ENCODE measurements at regions not wholly inside any gene's neighbourhood (a gene's known extent, or its start where the extent isn't known, plus 50 kb on each side); places are given as distances from the start of the nearest gene placed in this dataset.

DNA sequence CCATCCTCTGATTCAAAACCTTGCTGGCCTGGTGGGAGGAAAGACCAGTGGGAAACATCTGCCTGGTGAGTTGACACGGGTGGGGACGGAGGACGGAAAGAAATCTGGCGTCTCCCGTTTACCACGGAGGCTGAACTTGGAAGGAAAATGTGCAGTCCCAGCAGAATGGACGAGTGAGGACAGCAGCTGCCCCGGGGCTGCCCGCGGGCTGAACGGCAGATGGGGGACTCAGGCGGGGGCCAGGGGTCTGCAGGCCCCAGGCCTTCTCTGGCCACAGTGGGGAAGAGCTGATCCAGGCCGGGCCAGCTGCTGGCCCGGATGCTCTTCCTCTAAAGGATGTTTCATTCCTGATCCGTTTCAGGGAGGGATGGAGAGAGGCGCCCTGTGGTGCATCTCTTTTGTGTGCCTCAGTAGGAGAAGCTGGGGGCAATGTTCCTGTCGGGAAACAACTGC lies 147.5 kb upstream of the CHST15 start:
- TF ChIP-seq, protein P1, sequence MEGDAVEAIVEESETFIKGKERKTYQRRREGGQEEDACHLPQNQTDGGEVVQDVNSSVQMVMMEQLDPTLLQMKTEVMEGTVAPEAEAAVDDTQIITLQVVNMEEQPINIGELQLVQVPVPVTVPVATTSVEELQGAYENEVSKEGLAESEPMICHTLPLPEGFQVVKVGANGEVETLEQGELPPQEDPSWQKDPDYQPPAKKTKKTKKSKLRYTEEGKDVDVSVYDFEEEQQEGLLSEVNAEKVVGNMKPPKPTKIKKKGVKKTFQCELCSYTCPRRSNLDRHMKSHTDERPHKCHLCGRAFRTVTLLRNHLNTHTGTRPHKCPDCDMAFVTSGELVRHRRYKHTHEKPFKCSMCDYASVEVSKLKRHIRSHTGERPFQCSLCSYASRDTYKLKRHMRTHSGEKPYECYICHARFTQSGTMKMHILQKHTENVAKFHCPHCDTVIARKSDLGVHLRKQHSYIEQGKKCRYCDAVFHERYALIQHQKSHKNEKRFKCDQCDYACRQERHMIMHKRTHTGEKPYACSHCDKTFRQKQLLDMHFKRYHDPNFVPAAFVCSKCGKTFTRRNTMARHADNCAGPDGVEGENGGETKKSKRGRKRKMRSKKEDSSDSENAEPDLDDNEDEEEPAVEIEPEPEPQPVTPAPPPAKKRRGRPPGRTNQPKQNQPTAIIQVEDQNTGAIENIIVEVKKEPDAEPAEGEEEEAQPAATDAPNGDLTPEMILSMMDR (IDR thresholded peaks at IDR 0.05) = no peak
- TF ChIP-seq POLR2AphosphoS5 (IDR thresholded peaks at IDR 0.05) (no peak), EP300 (IDR thresholded peaks at IDR 0.05) (no peak)

Data from gastroesophageal sphincter (tissue), 3 donors.